Left lung (tissue), 4 donors: ENCODE measurements at regions not wholly inside any gene's neighbourhood (a gene's known extent, or its start where the extent isn't known, plus 50 kb on each side); places are given as distances from the start of the nearest gene placed in this dataset.

ENCODE experiments used
- ATAC-seq: fragments of 200-7000 bp; cut with Tn5 transposase; one replicate; pipeline ENCODE4 v1.9.1; 2020; ENCODE audit warnings: moderate library complexity
- DNase-seq, 4 donors: peaks; one replicate each; pipeline ENCODE4 v3.0.0-alpha.2; 2013 to 2020
- H3K27ac ChIP-seq, 2 donors: fragments of 200-600 bp; sonication (generic) in 1 of 2; one replicate each; pipeline versions ENCODE4 v1.5.0 to v1.8.0; 2020 to 2021
- H3K27me3 ChIP-seq, 2 donors: fragments of 200-600 bp; sonication (generic) in 1 of 2; one replicate each; pipeline versions ENCODE4 v1.5.0 to v1.8.0; 2020 to 2021
- H3K36me3 ChIP-seq, 2 donors: fragments of 200-600 bp; sonication (generic) in 1 of 2; one replicate each; pipeline versions ENCODE4 v1.5.0 to v1.8.0; 2020 to 2021
- H3K4me1 ChIP-seq, 2 donors: fragments of 200-600 bp; one replicate each; pipeline ENCODE4 v1.8.0; 2021
- H3K4me3 ChIP-seq, 2 donors: fragments of 200-600 bp; sonication (generic) in 1 of 2; one replicate each; pipeline versions ENCODE4 v1.5.0 to v1.8.0; 2020 to 2021; ENCODE audit warnings: mild to moderate bottlenecking in 1 of 2
- H3K9me3 ChIP-seq, 2 donors: fragments of 200-600 bp; sonication (generic) in 1 of 2; one replicate each; pipeline versions ENCODE4 v1.5.0 to v1.8.0; 2020 to 2021
- intact Hi-C, 2 donors: fragments of 100-400 bp; cut with DNase I; formaldehyde crosslinking; loops; one replicate each; pipeline versions ENCODE4 v1.11.2 to v1.14.2; 2022
- TF ChIP-seq, protein P1 (sequence below), 2 donors: fragments of 200-600 bp; sonication (generic) in 1 of 2; IDR thresholded peaks; one replicate each; pipeline versions ENCODE4 v1.5.0 to v1.8.0; 2021; ENCODE audit warnings: antibody characterized with exemption in 2 of 2
- donor health status: DM: no; HTN: yes; CAD: no.
- donor health status: DM: no; HTN: no; CAD: no.

GRCh38 chrX:1741816-1742394 is 127.0 kb downstream of the ASMT start:
- ATAC-seq: no peak
- H3K4me1 ChIP-seq: no peaks in the 10 kb centered on the region
- no peaks in the 10 kb centered on the region for H3K36me3 ChIP-seq
- DNase-seq: no peak
- no peaks in the 10 kb centered on the region for H3K27me3 ChIP-seq
- no peak overlapping the region for H3K27ac ChIP-seq
- intact Hi-C loops: no loop called here
- H3K9me3 ChIP-seq: peaks cover 0 to 5% of the 10 kb centered on the region in 2 donors
- TF ChIP-seq, protein P1, sequence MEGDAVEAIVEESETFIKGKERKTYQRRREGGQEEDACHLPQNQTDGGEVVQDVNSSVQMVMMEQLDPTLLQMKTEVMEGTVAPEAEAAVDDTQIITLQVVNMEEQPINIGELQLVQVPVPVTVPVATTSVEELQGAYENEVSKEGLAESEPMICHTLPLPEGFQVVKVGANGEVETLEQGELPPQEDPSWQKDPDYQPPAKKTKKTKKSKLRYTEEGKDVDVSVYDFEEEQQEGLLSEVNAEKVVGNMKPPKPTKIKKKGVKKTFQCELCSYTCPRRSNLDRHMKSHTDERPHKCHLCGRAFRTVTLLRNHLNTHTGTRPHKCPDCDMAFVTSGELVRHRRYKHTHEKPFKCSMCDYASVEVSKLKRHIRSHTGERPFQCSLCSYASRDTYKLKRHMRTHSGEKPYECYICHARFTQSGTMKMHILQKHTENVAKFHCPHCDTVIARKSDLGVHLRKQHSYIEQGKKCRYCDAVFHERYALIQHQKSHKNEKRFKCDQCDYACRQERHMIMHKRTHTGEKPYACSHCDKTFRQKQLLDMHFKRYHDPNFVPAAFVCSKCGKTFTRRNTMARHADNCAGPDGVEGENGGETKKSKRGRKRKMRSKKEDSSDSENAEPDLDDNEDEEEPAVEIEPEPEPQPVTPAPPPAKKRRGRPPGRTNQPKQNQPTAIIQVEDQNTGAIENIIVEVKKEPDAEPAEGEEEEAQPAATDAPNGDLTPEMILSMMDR (IDR thresholded peaks at IDR 0.05): no peak
- no peak overlapping the region for H3K4me3 ChIP-seq

- H3K27ac ChIP-seq: no peak overlapping the region
- intact Hi-C loops: no loop called here
- H3K4me1 ChIP-seq: no peaks in the 10 kb centered on the region
- ATAC-seq: no peak
- H3K27me3 ChIP-seq: no peaks in the 10 kb centered on the region
- peaks cover 0 to 5% of the 10 kb centered on the region in 2 donors for H3K9me3 ChIP-seq
- H3K36me3 ChIP-seq: no peaks in the 10 kb centered on the region
- TF ChIP-seq, protein P1 (IDR thresholded peaks at IDR 0.05): no peak
- DNase-seq: no peak
- H3K4me3 ChIP-seq: no peak overlapping the region
Measured at GRCh38 chrX:1743105-1743504, 128.2 kb downstream of the ASMT start.

DNA sequence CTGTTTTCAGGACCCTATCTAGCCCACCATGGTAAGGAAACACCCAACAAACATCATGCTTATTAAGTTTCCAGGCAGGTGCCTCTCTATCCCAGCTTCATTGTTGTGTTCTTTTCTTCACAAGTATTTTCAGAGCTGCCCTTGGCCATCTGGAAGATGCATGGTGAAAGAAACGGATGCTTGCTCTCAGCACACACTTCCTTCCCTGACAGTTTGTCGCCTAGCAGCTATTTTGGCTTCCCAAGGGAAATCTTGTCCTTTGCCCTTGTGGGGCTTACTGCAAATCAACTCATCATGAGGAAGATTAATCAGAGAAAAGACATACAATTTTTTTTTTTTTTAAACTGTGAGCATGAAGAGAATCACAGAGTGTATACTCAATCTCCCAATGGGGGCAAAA is 128.8 kb downstream of the ASMT start:
- H3K36me3 ChIP-seq: no peaks in the 10 kb centered on the region
- no peaks in the 10 kb centered on the region for H3K4me1 ChIP-seq
- TF ChIP-seq, protein P1 (IDR thresholded peaks at IDR 0.05): no peak
- ATAC-seq: no peak
- peak in 1 of 4 donors; percentile 4 for DNase-seq
- no peak overlapping the region for H3K4me3 ChIP-seq
- intact Hi-C loops: no loop called here
- H3K9me3 ChIP-seq: peaks cover 0 to 5% of the 10 kb centered on the region in 2 donors
- H3K27me3 ChIP-seq: no peaks in the 10 kb centered on the region
- H3K27ac ChIP-seq: no peak overlapping the region

- H3K9me3 ChIP-seq: no peaks in the 10 kb centered on the region
- no peaks in the 10 kb centered on the region for H3K27me3 ChIP-seq
- DNase-seq (no peak), ATAC-seq (no peak)
- intact Hi-C loops: no loop called here
- TF ChIP-seq, protein P1 (IDR thresholded peaks at IDR 0.05): no peak
- no peak overlapping the region for H3K4me3 ChIP-seq
- no peaks in the 10 kb centered on the region for H3K4me1 ChIP-seq
- H3K27ac ChIP-seq: no peak overlapping the region
- H3K36me3 ChIP-seq: no peaks in the 10 kb centered on the region
Measured at GRCh38 chrX:1748408-1748807, 133.5 kb downstream of the ASMT start.

GRCh38 chrX:1749499-1749898 is 134.6 kb downstream of the ASMT start:
- no peak overlapping the region for H3K4me3 ChIP-seq
- ATAC-seq: no peak
- no peak overlapping the region for H3K27ac ChIP-seq
- H3K36me3 ChIP-seq: no peaks in the 10 kb centered on the region
- TF ChIP-seq, protein P1 (IDR thresholded peaks at IDR 0.05): no peak
- H3K4me1 ChIP-seq: no peaks in the 10 kb centered on the region
- intact Hi-C loops: no loop called here
- H3K27me3 ChIP-seq: no peaks in the 10 kb centered on the region
- H3K9me3 ChIP-seq: no peaks in the 10 kb centered on the region
- DNase-seq: no peak
